Right cardiac atrium (tissue), 5 donors: ENCODE measurements at regions not wholly inside any gene's neighbourhood (a gene's known extent, or its start where the extent isn't known, plus 50 kb on each side); places are given as distances from the start of the nearest gene placed in this dataset.

Source experiments
- ATAC-seq, 2 donors: fragments of 200-7000 bp; cut with Tn5 transposase; one replicate each; pipeline versions ENCODE4 v1.8.0 to v1.9.1; 2020; ENCODE audit warnings: moderate library complexity in 2 of 2, mild to moderate bottlenecking in 1 of 2
- DNase-seq, 3 donors: peaks; one replicate each; pipeline ENCODE4 v3.0.0-alpha.2; 2020
- H3K27ac ChIP-seq: one replicate; pipeline ENCODE4 v1.5.1; 2013; ENCODE audit warnings: mild to moderate bottlenecking, low read length, control low read depth, moderate library complexity
- H3K27me3 ChIP-seq: one replicate; pipeline ENCODE4 v1.6.1; 2013; ENCODE audit not compliant: control insufficient read depth, insufficient read depth
- H3K4me1 ChIP-seq: one replicate; pipeline ENCODE4 v1.6.1; 2013; ENCODE audit warnings: low read length; ENCODE audit not compliant: control insufficient read depth, insufficient read depth
- H3K4me3 ChIP-seq: one replicate; pipeline ENCODE4 v1.5.1; 2013; ENCODE audit warnings: low read length, control low read depth
- H3K9me3 ChIP-seq: one replicate; pipeline ENCODE4 v1.6.1; 2013; ENCODE audit warnings: low read length; ENCODE audit not compliant: control insufficient read depth
- whole genome bisulfite sequencing: extraction: QIAGEN DNeasy Blood & Tissue Kit; methylation state at CpG from one replicate; pipeline ENCODE4 v1.1.7; 2013; 5-methylcytosine and 5-hydroxymethylcytosine counted together
- intact Hi-C, 4 donors: fragments of 100-400 bp; cut with DNase I; formaldehyde crosslinking; loops; one replicate each; pipeline versions ENCODE4 v1.11.0 to v1.14.0; 2022 to 2023
- donor health status: healthy with polysubstance abuse.
- donor health status: DM: no; HTN: yes; CAD: no.
- donor health status: DM: no; HTN: no; CAD: no.
- donor health status: DM: no; HTN: yes; CAD: no; lungs with severe emphysema.
- donor health status: DM: yes; HTN: yes; CAD: no.

GRCh38 chr10:105785721-105786120, 1144.6 kb downstream of the SORCS3 start:
- no peaks in the 10 kb centered on the region for H3K4me1 ChIP-seq
- no peaks in the 10 kb centered on the region for H3K27me3 ChIP-seq
- 47% methylated on average over 3 of the region's 3 CpGs for WGBS
- DNase-seq: no peak
- intact Hi-C loops: no loop called here
- H3K4me3 ChIP-seq: no peak overlapping the region
- ATAC-seq: no peak
- H3K9me3 ChIP-seq: no peaks in the 10 kb centered on the region
- H3K27ac ChIP-seq: no peak overlapping the region

- Histone ChIP-seq H3K27me3 (no peaks in the 10 kb centered on the region), H3K4me1 (no peaks in the 10 kb centered on the region), H3K27ac (no peak overlapping the region), H3K9me3 (no peaks in the 10 kb centered on the region), H3K4me3 (no peak overlapping the region)
- no peak for ATAC-seq
- WGBS: 68% methylated on average over 7 of the region's 7 CpGs
- intact Hi-C loops: no loop called here
- DNase-seq: no peak
Observed at GRCh38 chr10:105783936-105784483, 1142.9 kb downstream of the SORCS3 start.

GRCh38 chr10:105774881-105775280, 1133.8 kb downstream of the SORCS3 start:
- no peaks in the 10 kb centered on the region for H3K4me1 ChIP-seq
- no peak for ATAC-seq
- H3K4me3 ChIP-seq: no peak overlapping the region
- DNase-seq: no peak
- no peak overlapping the region for H3K27ac ChIP-seq
- no peaks in the 10 kb centered on the region for H3K27me3 ChIP-seq
- intact Hi-C loops: no loop called here
- no peaks in the 10 kb centered on the region for H3K9me3 ChIP-seq
- 52% methylated on average over 1 of the region's 1 CpG for WGBS

GRCh38 chr10:105774351-105774750, 1133.3 kb downstream of the SORCS3 start:
- no peaks in the 10 kb centered on the region for H3K4me1 ChIP-seq
- DNase-seq (no peak), ATAC-seq (no peak)
- H3K27me3 ChIP-seq: no peaks in the 10 kb centered on the region
- no peaks in the 10 kb centered on the region for H3K9me3 ChIP-seq
- no peak overlapping the region for H3K27ac ChIP-seq
- no peak overlapping the region for H3K4me3 ChIP-seq
- 35% methylated on average over 2 of the region's 2 CpGs for WGBS
- intact Hi-C loops: no loop called here

- Histone ChIP-seq H3K4me3 (no peak overlapping the region), H3K27me3 (no peaks in the 10 kb centered on the region), H3K9me3 (no peaks in the 10 kb centered on the region), H3K27ac (no peak overlapping the region), H3K4me1 (no peaks in the 10 kb centered on the region)
- DNase-seq (no peak), ATAC-seq (no peak)
- WGBS: 7% methylated on average over 2 of the region's 2 CpGs
- intact Hi-C loops: no loop called here
Observed at GRCh38 chr10:105770524-105771212, 1129.6 kb downstream of the SORCS3 start.

GRCh38 chr10:105769248-105770184, 1128.4 kb downstream of the SORCS3 start:
- ATAC-seq: peak in 1 of 2 donors; percentile 29
- intact Hi-C loops: no loop called here
- Histone ChIP-seq H3K9me3 (no peaks in the 10 kb centered on the region), H3K27me3 (no peaks in the 10 kb centered on the region), H3K27ac (no peak overlapping the region), H3K4me3 (no peak overlapping the region), H3K4me1 (no peaks in the 10 kb centered on the region)
- DNase-seq: no peak
- 33% methylated on average over 6 of the region's 6 CpGs for WGBS

- Histone ChIP-seq H3K4me1 (no peaks in the 10 kb centered on the region), H3K9me3 (no peaks in the 10 kb centered on the region), H3K27me3 (no peaks in the 10 kb centered on the region), H3K4me3 (no peak overlapping the region), H3K27ac (no peak overlapping the region)
- WGBS: 61% methylated on average over 2 of the region's 2 CpGs
- ATAC-seq (no peak), DNase-seq (no peak)
- intact Hi-C loops: no loop called here
Observed at GRCh38 chr10:105763611-105764010, 1122.5 kb downstream of the SORCS3 start.

- no peaks in the 10 kb centered on the region for H3K27me3 ChIP-seq
- no peak overlapping the region for H3K27ac ChIP-seq
- ATAC-seq: no peak
- H3K4me1 ChIP-seq: no peaks in the 10 kb centered on the region
- H3K9me3 ChIP-seq: no peaks in the 10 kb centered on the region
- DNase-seq: no peak
- no peak overlapping the region for H3K4me3 ChIP-seq
- intact Hi-C loops: no loop called here
- 70% methylated on average over 4 of the region's 4 CpGs for WGBS
Observed at GRCh38 chr10:105761576-105762260, 1120.6 kb downstream of the SORCS3 start.

- 60% methylated on average over 3 of the region's 3 CpGs for WGBS
- Histone ChIP-seq H3K9me3 (no peaks in the 10 kb centered on the region), H3K27ac (no peak overlapping the region), H3K4me1 (no peaks in the 10 kb centered on the region), H3K27me3 (no peaks in the 10 kb centered on the region), H3K4me3 (no peak overlapping the region)
- intact Hi-C loops: no loop called here
- ATAC-seq (no peak), DNase-seq (no peak)
Observed at GRCh38 chr10:105759669-105760068, 1118.6 kb downstream of the SORCS3 start.

GRCh38 chr10:105758209-105758998, 1117.3 kb downstream of the SORCS3 start:
- Histone ChIP-seq H3K4me3 (no peak overlapping the region), H3K4me1 (no peaks in the 10 kb centered on the region), H3K9me3 (no peaks in the 10 kb centered on the region), H3K27ac (no peak overlapping the region), H3K27me3 (no peaks in the 10 kb centered on the region)
- intact Hi-C loops: no loop called here
- WGBS: 60% methylated on average over 2 of the region's 2 CpGs
- DNase-seq (no peak), ATAC-seq (peak in 1 of 2 donors; percentile 48)
